NT2/D1 (cell line): ENCODE measurements at regions not wholly inside any gene's neighbourhood (a gene's known extent, or its start where the extent isn't known, plus 50 kb on each side); places are given as distances from the start of the nearest gene placed in this dataset.

ENCODE experiments used
- DNase-seq: peaks from one replicate; pipeline ENCODE4 v3.0.0-alpha.2; 2011; ENCODE audit warnings: low read depth, low spot score
- H3K27me3 ChIP-seq: 2 replicates; pipeline ENCODE4 v1.6.0; 2011; ENCODE audit warnings: mild to moderate bottlenecking; ENCODE audit not compliant: insufficient read length, insufficient read depth
- H3K36me3 ChIP-seq: 2 replicates; pipeline ENCODE4 v1.6.1; 2011; ENCODE audit warnings: mild to moderate bottlenecking, low read length, mixed read lengths; ENCODE audit not compliant: insufficient read depth, insufficient read length
- H3K4me1 ChIP-seq: 2 replicates; pipeline ENCODE4 v1.5.1; 2011; ENCODE audit not compliant: insufficient read depth, insufficient read length
- H3K4me3 ChIP-seq: 2 replicates; pipeline ENCODE4 v1.5.1; 2011; ENCODE audit warnings: low read depth; ENCODE audit not compliant: insufficient read length
- H3K9ac ChIP-seq: 2 replicates; pipeline ENCODE4 v1.6.0; 2011; ENCODE audit warnings: low read depth; ENCODE audit not compliant: insufficient read length
- H3K9me3 ChIP-seq: 2 replicates; pipeline ENCODE4 v1.5.1; 2011; ENCODE audit warnings: mild to moderate bottlenecking, low read length; ENCODE audit not compliant: insufficient read depth
- SUZ12 ChIP-seq: IDR thresholded peaks from 2 replicates; pipeline ENCODE4 v1.6.1; 2011; ENCODE audit not compliant: insufficient read length, insufficient read depth; ENCODE audit errors: extremely low read depth
- YY1 ChIP-seq: IDR thresholded peaks from 2 replicates; pipeline ENCODE4 v1.6.1; 2011; ENCODE audit not compliant: insufficient read length, insufficient read depth
- ZNF274 ChIP-seq: IDR thresholded peaks from 2 replicates; pipeline ENCODE4 v1.6.1; 2011; ENCODE audit warnings: mild to moderate bottlenecking, low read depth, low read length

DNA sequence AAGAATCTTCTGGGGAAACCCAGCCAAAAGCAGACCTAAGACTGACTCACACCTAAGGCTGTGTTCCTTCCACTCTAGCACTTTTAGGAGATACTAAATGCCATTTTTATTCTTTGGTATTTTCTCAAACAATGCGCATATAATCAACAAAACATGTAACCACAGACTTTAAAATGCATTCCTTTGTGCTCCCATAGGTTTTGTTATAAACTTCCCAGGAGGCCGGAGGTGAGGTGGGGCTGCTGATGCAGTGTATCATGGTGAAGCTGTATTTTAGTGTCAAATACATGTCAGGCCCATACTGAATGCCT, 155.2 kb downstream of the BTBD3 start:
- TF ChIP-seq YY1 (no peak), ZNF274 (no peak), SUZ12 (no peak)

GRCh38 chr20:12074111-12074655, 156.5 kb downstream of the BTBD3 start:
- DNase-seq: no peak
- Histone ChIP-seq H3K4me1 (no peaks in the 10 kb centered on the region), H3K36me3 (no peaks in the 10 kb centered on the region), H3K27me3 (no peaks in the 10 kb centered on the region), H3K9me3 (no peaks in the 10 kb centered on the region), H3K9ac (no peak overlapping the region), H3K4me3 (no peak overlapping the region)
- TF ChIP-seq ZNF274: no peak
- no peak for TF ChIP-seq SUZ12
- no peak for TF ChIP-seq YY1

More for the DNA sequence above, 155.2 kb downstream of the BTBD3 start:
- Histone ChIP-seq H3K27me3 (no peaks in the 10 kb centered on the region), H3K36me3 (no peaks in the 10 kb centered on the region), H3K4me3 (no peak overlapping the region), H3K9me3 (no peaks in the 10 kb centered on the region), H3K4me1 (no peaks in the 10 kb centered on the region), H3K9ac (no peak overlapping the region)
- no peak for DNase-seq

GRCh38 chr20:12076200-12076599, 158.5 kb downstream of the BTBD3 start:
- no peaks in the 10 kb centered on the region for H3K36me3 ChIP-seq
- no peaks in the 10 kb centered on the region for H3K27me3 ChIP-seq
- H3K9me3 ChIP-seq: no peaks in the 10 kb centered on the region
- H3K4me1 ChIP-seq: no peaks in the 10 kb centered on the region
- H3K4me3 ChIP-seq: no peak overlapping the region
- no peak for DNase-seq
- TF ChIP-seq ZNF274 (no peak), YY1 (no peak), SUZ12 (no peak)
- H3K9ac ChIP-seq: no peak overlapping the region

- Histone ChIP-seq H3K4me3 (no peak overlapping the region), H3K27me3 (no peaks in the 10 kb centered on the region), H3K9ac (no peak overlapping the region), H3K4me1 (no peaks in the 10 kb centered on the region), H3K9me3 (no peaks in the 10 kb centered on the region), H3K36me3 (no peaks in the 10 kb centered on the region)
- no peak for DNase-seq
- no peak for TF ChIP-seq ZNF274
- no peak for TF ChIP-seq YY1
- no peak for TF ChIP-seq SUZ12
These were observed 160.2 kb downstream of the BTBD3 start for GRCh38 chr20:12077875-12078274.

DNA sequence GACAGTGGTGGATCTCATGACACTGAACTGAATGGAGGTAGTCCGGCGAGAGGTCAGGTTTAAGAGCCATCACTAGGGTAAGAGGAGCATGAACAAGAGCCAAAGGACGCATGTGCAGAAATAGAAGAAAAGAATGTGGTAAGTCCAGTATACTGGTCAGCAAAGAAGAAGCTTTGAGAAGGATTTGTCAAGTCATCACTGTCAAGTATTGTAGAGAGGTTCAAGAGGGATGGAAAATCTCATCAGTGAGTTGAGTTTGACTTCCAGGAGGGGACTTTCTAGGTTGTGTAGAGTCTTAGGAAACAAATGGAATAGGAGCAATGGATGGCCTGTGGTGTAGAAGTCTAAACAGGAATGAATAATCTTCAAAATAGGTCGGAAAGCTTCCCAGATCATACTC, 161.8 kb downstream of the BTBD3 start:
- no peaks in the 10 kb centered on the region for H3K4me1 ChIP-seq
- TF ChIP-seq SUZ12: no peak
- TF ChIP-seq ZNF274: no peak
- no peak for TF ChIP-seq YY1
- no peaks in the 10 kb centered on the region for H3K27me3 ChIP-seq
- H3K9me3 ChIP-seq: no peaks in the 10 kb centered on the region
- DNase-seq: no peak
- H3K4me3 ChIP-seq: no peak overlapping the region
- H3K9ac ChIP-seq: no peak overlapping the region
- H3K36me3 ChIP-seq: no peaks in the 10 kb centered on the region

GRCh38 chr20:12083269-12083668, 165.6 kb downstream of the BTBD3 start:
- TF ChIP-seq YY1: no peak
- no peak for TF ChIP-seq SUZ12
- no peak for TF ChIP-seq ZNF274
- Histone ChIP-seq H3K4me3 (no peak overlapping the region), H3K4me1 (no peaks in the 10 kb centered on the region), H3K9me3 (no peaks in the 10 kb centered on the region), H3K36me3 (no peaks in the 10 kb centered on the region), H3K9ac (no peak overlapping the region), H3K27me3 (no peaks in the 10 kb centered on the region)
- DNase-seq: no peak

- H3K4me3 ChIP-seq: no peak overlapping the region
- no peak for DNase-seq
- H3K36me3 ChIP-seq: no peaks in the 10 kb centered on the region
- no peaks in the 10 kb centered on the region for H3K27me3 ChIP-seq
- no peaks in the 10 kb centered on the region for H3K4me1 ChIP-seq
- H3K9me3 ChIP-seq: no peaks in the 10 kb centered on the region
- no peak overlapping the region for H3K9ac ChIP-seq
- no peak for TF ChIP-seq SUZ12
- TF ChIP-seq ZNF274: no peak
- no peak for TF ChIP-seq YY1
These were observed 166.8 kb downstream of the BTBD3 start for GRCh38 chr20:12084482-12084881.
